ENCODE measurements at regions not wholly inside any gene's neighbourhood (a gene's known extent, or its start where the extent isn't known, plus 50 kb on each side); places are given as distances from the start of the nearest gene placed in this dataset.

GRCh38 chr1:34532113-34532512 lies 222.7 kb upstream of the GJB5 start:
- H3K27me3 Mint-ChIP-seq (ENCODE audit: low read depth): peaks cover 32% of the 10 kb centered on the region
- H3K4me3 Mint-ChIP-seq: no peak overlapping the region
- H3K9me3 Mint-ChIP-seq: peaks cover 5% of the 10 kb centered on the region
- no peak for DNase-seq (ENCODE audit: low spot score in 2 of 2, unreplicated experiment in 2 of 2)
- TF ChIP-seq CTCF (IDR thresholded peaks at IDR 0.05; ENCODE audit: unreplicated experiment): no peak
- peaks cover 16% of the 10 kb centered on the region for H3K4me1 Mint-ChIP-seq
- H3K36me3 Mint-ChIP-seq: no peaks in the 10 kb centered on the region
- H3K27ac Mint-ChIP-seq: no peak overlapping the region

GRCh38 chr1:34538481-34538880 lies 216.4 kb upstream of the GJB5 start:
- Mint-ChIP-seq H3K27ac (no peak overlapping the region), H3K4me1 (no peaks in the 10 kb centered on the region), H3K4me3 (no peak overlapping the region), H3K9me3 (peaks cover 11% of the 10 kb centered on the region), H3K27me3 (ENCODE audit: low read depth) (peaks cover 32% of the 10 kb centered on the region), H3K36me3 (no peaks in the 10 kb centered on the region)
- TF ChIP-seq CTCF (IDR thresholded peaks at IDR 0.05; ENCODE audit: unreplicated experiment): no peak
- no peak for DNase-seq (ENCODE audit: low spot score in 2 of 2, unreplicated experiment in 2 of 2)

- DNase-seq (ENCODE audit: low spot score in 2 of 2, unreplicated experiment in 2 of 2): no peak
- Mint-ChIP-seq H3K27me3 (ENCODE audit: low read depth) (peaks cover 31% of the 10 kb centered on the region), H3K27ac (no peak overlapping the region), H3K9me3 (peaks cover 15% of the 10 kb centered on the region), H3K4me1 (no peaks in the 10 kb centered on the region), H3K4me3 (no peak overlapping the region), H3K36me3 (no peaks in the 10 kb centered on the region)
- peak; percentile 39 for TF ChIP-seq CTCF (IDR thresholded peaks at IDR 0.05; ENCODE audit: unreplicated experiment)
Measured at GRCh38 chr1:34547046-34547674, 207.7 kb upstream of the GJB5 start.

GRCh38 chr1:34549199-34549598 lies 205.6 kb upstream of the GJB5 start:
- H3K4me1 Mint-ChIP-seq: no peaks in the 10 kb centered on the region
- peaks cover 24% of the 10 kb centered on the region for H3K27me3 Mint-ChIP-seq (ENCODE audit: low read depth)
- peaks cover 25% of the 10 kb centered on the region for H3K9me3 Mint-ChIP-seq
- no peak overlapping the region for H3K27ac Mint-ChIP-seq
- TF ChIP-seq CTCF (IDR thresholded peaks at IDR 0.05; ENCODE audit: unreplicated experiment): no peak
- DNase-seq (ENCODE audit: low spot score in 2 of 2, unreplicated experiment in 2 of 2): no peak
- no peak overlapping the region for H3K4me3 Mint-ChIP-seq
- no peaks in the 10 kb centered on the region for H3K36me3 Mint-ChIP-seq

- Mint-ChIP-seq H3K27ac (no peak overlapping the region), H3K9me3 (peaks cover 5% of the 10 kb centered on the region), H3K27me3 (ENCODE audit: low read depth) (peaks cover 33% of the 10 kb centered on the region), H3K4me1 (no peaks in the 10 kb centered on the region), H3K4me3 (no peak overlapping the region), H3K36me3 (no peaks in the 10 kb centered on the region)
- no peak for DNase-seq (ENCODE audit: low spot score in 2 of 2, unreplicated experiment in 2 of 2)
- TF ChIP-seq CTCF (IDR thresholded peaks at IDR 0.05; ENCODE audit: unreplicated experiment): no peak
Measured at GRCh38 chr1:34578306-34578705, 176.5 kb upstream of the GJB5 start.

GRCh38 chr1:34582356-34582755 lies 172.5 kb upstream of the GJB5 start:
- peaks cover 47% of the 10 kb centered on the region for H3K27me3 Mint-ChIP-seq (ENCODE audit: low read depth)

More at GRCh38 chr1:34582356-34582755, 172.5 kb upstream of the GJB5 start:
- TF ChIP-seq CTCF (IDR thresholded peaks at IDR 0.05; ENCODE audit: unreplicated experiment): no peak
- H3K36me3 Mint-ChIP-seq: no peaks in the 10 kb centered on the region
- H3K4me1 Mint-ChIP-seq: no peaks in the 10 kb centered on the region
- H3K4me3 Mint-ChIP-seq: no peak overlapping the region
- no peak overlapping the region for H3K27ac Mint-ChIP-seq
- no peak for DNase-seq (ENCODE audit: low spot score in 2 of 2, unreplicated experiment in 2 of 2)
- H3K9me3 Mint-ChIP-seq: peaks cover 5% of the 10 kb centered on the region

Measured in mesothelial cell of epicardium (in vitro differentiated cells).